Activated CD8-positive, alpha-beta memory T cell treated with anti-CD3 and anti-CD28 coated beads, Interleukin-2, amount 10 ng/mL, durations not matched to agents 7 days and 5 days (primary cell): ENCODE measurements at regions not wholly inside any gene's neighbourhood (a gene's known extent, or its start where the extent isn't known, plus 50 kb on each side); places are given as distances from the start of the nearest gene placed in this dataset.
A peak's percentile ranks its signal among the peaks of the same experiment; 100 is the strongest.
"Not testable (repeated sequence)": the region's sequence is repeated elsewhere in the genome, so short reads cannot be mapped to it uniquely, and the experiment has no call there.

Experiments used
- ATAC-seq: fragments of 150-1000 bp; cut with Tn5 transposase; one replicate; pipeline ENCODE4 v1.10.0; 2021; ENCODE audit warnings: moderate library complexity
- CTCF ChIA-PET: fragments of 350-600 bp; sonication (Branson Sonifier 250); formaldehyde crosslinking; loops from one replicate; lab custom pipeline; 2021; ENCODE audit warnings: antibody characterized with exemption; lab: Charles Lee
- DNase-seq: peaks from one replicate; pipeline ENCODE4 v3.0.0-alpha.2; 2020
- H3K27ac Mint-ChIP-seq: one replicate; pipeline ENCODE4 v1.8.0; 2021; ENCODE audit warnings: mild to moderate bottlenecking, mixed read lengths
- H3K27me3 Mint-ChIP-seq: one replicate; pipeline ENCODE4 v1.8.0; 2021; ENCODE audit warnings: mixed read lengths
- H3K36me3 Mint-ChIP-seq: one replicate; pipeline ENCODE4 v1.8.0; 2021; ENCODE audit warnings: mild to moderate bottlenecking, mixed read lengths
- H3K4me1 Mint-ChIP-seq: one replicate; pipeline ENCODE4 v1.8.0; 2021; ENCODE audit warnings: mixed read lengths
- H3K4me3 Mint-ChIP-seq: one replicate; pipeline ENCODE4 v1.8.0; 2021; ENCODE audit warnings: mild to moderate bottlenecking, moderate library complexity, mixed read lengths
- H3K9me3 Mint-ChIP-seq: one replicate; pipeline ENCODE4 v1.8.0; 2022; ENCODE audit warnings: low read depth, mixed read lengths

GRCh38 chr2:176895158-176895557 lies 317.4 kb upstream of the HNRNPA3 start:
- DNase-seq (no peak), ATAC-seq (no peak)
- Mint-ChIP-seq H3K4me3 (no peak overlapping the region), H3K36me3 (peaks cover 2% of the 10 kb centered on the region), H3K27me3 (no peaks in the 10 kb centered on the region), H3K4me1 (peaks cover 9% of the 10 kb centered on the region), H3K9me3 (no peaks in the 10 kb centered on the region), H3K27ac (no peak overlapping the region)
- CTCF ChIA-PET: interaction anchor here (1.1 kb wide), 1 partner anchor 9 kb away, joined by 3 read pairs; no protein-coding TSS in a partner anchor

DNA sequence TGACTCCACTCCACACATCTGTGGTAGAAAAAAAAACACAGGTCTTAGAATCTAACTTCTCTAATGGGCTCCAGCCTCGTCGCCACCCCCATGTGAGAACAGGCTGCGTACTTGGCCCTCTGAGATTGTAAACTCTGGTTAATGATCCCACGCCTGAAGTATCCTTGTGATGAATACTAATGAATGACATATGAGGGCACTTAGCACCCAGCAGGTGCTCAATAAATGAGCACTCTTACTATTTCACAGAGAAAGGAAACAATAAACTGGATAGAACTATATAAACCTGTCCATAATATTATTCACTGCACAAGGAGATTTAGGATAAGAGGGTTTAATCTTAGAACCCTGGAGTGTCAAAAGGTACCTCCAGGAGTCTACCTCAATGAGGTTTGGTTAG lies 310.1 kb upstream of the HNRNPA3 start:
- Mint-ChIP-seq H3K36me3 (peaks cover 7% of the 10 kb centered on the region), H3K27ac (no peak overlapping the region)
- CTCF ChIA-PET: no interaction called here

GRCh38 chr2:176904053-176904452 lies 308.5 kb upstream of the HNRNPA3 start:
- not testable (repeated sequence) for H3K4me3 Mint-ChIP-seq, ATAC-seq, DNase-seq, H3K9me3 Mint-ChIP-seq, H3K27me3 Mint-ChIP-seq, H3K4me1 Mint-ChIP-seq, H3K36me3 Mint-ChIP-seq, H3K27ac Mint-ChIP-seq
- CTCF ChIA-PET: interaction anchor here (1.0 to 1.5 kb wide), 3 partner anchors 9 to 46 kb away, joined by 3 read pairs; no protein-coding TSS in a partner anchor

More for the DNA sequence above, 310.1 kb upstream of the HNRNPA3 start:
- peaks cover 5% of the 10 kb centered on the region for H3K4me1 Mint-ChIP-seq
- H3K4me3 Mint-ChIP-seq: no peak overlapping the region
- H3K27me3 Mint-ChIP-seq: no peaks in the 10 kb centered on the region
- peaks cover 2% of the 10 kb centered on the region for H3K9me3 Mint-ChIP-seq
- ATAC-seq (no peak), DNase-seq (no peak)

DNA sequence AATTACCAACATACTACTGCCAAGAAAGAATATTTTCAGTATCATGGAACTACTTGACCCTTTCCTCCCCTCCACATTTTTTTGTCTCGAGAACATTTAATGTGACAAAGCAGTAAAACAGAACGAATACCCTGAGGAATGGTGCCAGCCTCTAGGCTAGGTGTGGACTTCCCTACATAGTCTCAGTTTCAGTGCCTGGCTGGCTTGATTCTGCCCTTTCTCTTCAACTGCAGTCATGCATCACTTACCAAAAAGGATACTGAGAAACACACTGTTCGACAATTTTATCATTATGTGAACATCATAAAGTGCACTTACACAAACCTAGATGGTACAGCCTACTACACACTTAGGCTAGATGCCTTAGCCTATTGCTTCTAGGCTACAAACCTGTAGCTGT lies 305.3 kb upstream of the HNRNPA3 start:
- Mint-ChIP-seq H3K4me3 (no peak overlapping the region), H3K27me3 (no peaks in the 10 kb centered on the region), H3K36me3 (peaks cover 5% of the 10 kb centered on the region), H3K9me3 (peaks cover 2% of the 10 kb centered on the region), H3K4me1 (peaks cover 10% of the 10 kb centered on the region), H3K27ac (no peak overlapping the region)
- ATAC-seq (no peak), DNase-seq (no peak)
- CTCF ChIA-PET: interaction anchor here (1.5 kb wide), 1 partner anchor 89 kb away, joined by 4 read pairs; no protein-coding TSS in a partner anchor

DNA sequence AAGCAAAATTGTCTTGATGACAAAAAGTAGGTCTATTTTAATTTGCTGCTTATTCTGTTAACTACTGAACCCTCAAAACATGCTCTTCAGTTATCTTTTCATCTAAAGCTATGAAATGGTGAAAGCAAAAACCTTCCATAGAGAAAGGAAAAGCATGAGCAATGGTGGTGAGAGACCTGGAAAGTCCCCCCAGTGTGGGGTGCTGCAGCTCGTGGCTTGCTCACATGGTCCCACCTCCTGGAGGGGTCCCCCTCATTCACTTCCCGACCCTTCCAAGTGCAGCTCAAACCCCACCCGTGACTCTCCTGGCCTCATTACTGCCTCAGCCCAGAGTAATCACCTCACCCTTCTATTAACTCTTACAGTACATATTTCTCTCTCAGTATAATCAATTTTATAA lies 301.8 kb upstream of the HNRNPA3 start:
- no peaks in the 10 kb centered on the region for H3K27me3 Mint-ChIP-seq
- CTCF ChIA-PET: interaction anchor here (1.2 to 2.3 kb wide), 2 partner anchors 35 to 238 kb away, joined by 3 to 8 read pairs; no protein-coding TSS in a partner anchor
- peaks cover 10% of the 10 kb centered on the region for H3K4me1 Mint-ChIP-seq
- H3K4me3 Mint-ChIP-seq: no peak overlapping the region
- no peak overlapping the region for H3K27ac Mint-ChIP-seq
- no peaks in the 10 kb centered on the region for H3K36me3 Mint-ChIP-seq
- no peaks in the 10 kb centered on the region for H3K9me3 Mint-ChIP-seq
- no peak for ATAC-seq
- DNase-seq: no peak

DNA sequence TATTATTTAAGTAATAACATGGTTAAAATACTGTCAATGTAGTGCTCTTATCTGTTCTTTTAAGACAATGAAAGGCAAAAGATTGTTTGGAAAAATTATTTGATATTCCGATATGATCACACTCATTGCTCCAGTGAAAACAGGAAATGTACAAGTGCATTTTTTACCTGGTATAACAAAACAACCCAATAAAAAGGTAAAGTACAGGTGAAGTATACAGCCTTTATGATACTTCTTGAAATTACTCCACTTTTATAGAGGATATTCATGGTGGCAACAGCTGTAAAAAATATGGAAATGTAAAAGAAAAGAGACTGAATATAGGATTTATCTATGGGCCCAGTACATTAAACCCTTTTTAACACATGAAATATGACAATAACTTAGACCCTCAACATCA lies 298.6 kb upstream of the HNRNPA3 start:
- CTCF ChIA-PET: no interaction called here
- Mint-ChIP-seq H3K27ac (no peak overlapping the region), H3K4me1 (peaks cover 10% of the 10 kb centered on the region), H3K9me3 (no peaks in the 10 kb centered on the region), H3K36me3 (no peaks in the 10 kb centered on the region), H3K4me3 (no peak overlapping the region), H3K27me3 (no peaks in the 10 kb centered on the region)
- DNase-seq (no peak), ATAC-seq (no peak)

DNA sequence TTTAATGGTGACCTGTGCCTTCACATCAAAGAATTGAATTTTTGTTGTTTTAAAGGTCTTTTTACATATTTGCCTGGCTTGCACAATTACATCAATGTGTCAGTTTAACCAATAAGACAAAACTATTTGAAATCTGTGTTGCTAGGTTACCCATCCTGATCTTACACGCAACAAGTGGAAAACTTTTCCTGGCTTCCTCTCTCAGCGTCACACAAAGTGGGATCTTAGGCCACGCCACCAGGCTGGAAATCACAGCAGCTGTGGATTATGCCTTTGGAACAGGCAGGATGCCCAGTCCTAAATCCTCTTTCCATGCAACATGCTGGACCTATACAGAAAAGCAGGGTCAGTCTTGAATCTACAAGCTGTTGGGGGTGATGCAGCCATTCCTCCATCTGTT lies 298.2 kb upstream of the HNRNPA3 start:
- Mint-ChIP-seq H3K4me3 (no peak overlapping the region), H3K4me1 (peaks cover 10% of the 10 kb centered on the region), H3K27me3 (no peaks in the 10 kb centered on the region), H3K27ac (no peak overlapping the region), H3K9me3 (no peaks in the 10 kb centered on the region), H3K36me3 (no peaks in the 10 kb centered on the region)
- DNase-seq (no peak), ATAC-seq (no peak)
- CTCF ChIA-PET: no interaction called here

- DNase-seq, ATAC-seq, H3K4me1 Mint-ChIP-seq, H3K9me3 Mint-ChIP-seq, H3K36me3 Mint-ChIP-seq, H3K27ac Mint-ChIP-seq, H3K4me3 Mint-ChIP-seq, H3K27me3 Mint-ChIP-seq, CTCF ChIA-PET: not testable (repeated sequence)
These were observed 290.0 kb upstream of the HNRNPA3 start for GRCh38 chr2:176922545-176922944.

- CTCF ChIA-PET: no interaction called here
- no peak overlapping the region for H3K4me3 Mint-ChIP-seq
- no peaks in the 10 kb centered on the region for H3K4me1 Mint-ChIP-seq
- H3K36me3 Mint-ChIP-seq: peaks cover 2% of the 10 kb centered on the region
- H3K9me3 Mint-ChIP-seq: peaks cover 2% of the 10 kb centered on the region
- H3K27me3 Mint-ChIP-seq: peaks cover 6% of the 10 kb centered on the region
- DNase-seq (no peak), ATAC-seq (no peak)
- no peak overlapping the region for H3K27ac Mint-ChIP-seq
These were observed 289.4 kb upstream of the HNRNPA3 start for GRCh38 chr2:176923205-176923604.

- Mint-ChIP-seq H3K9me3 (peaks cover 2% of the 10 kb centered on the region), H3K36me3 (peaks cover 9% of the 10 kb centered on the region), H3K4me1 (no peaks in the 10 kb centered on the region), H3K27me3 (peaks cover 6% of the 10 kb centered on the region), H3K27ac (no peak overlapping the region), H3K4me3 (no peak overlapping the region)
- CTCF ChIA-PET: no interaction called here
- ATAC-seq: no peak
- DNase-seq: no peak
These were observed 287.6 kb upstream of the HNRNPA3 start for GRCh38 chr2:176924909-176925534.

- H3K27me3 Mint-ChIP-seq: peaks cover 1% of the 10 kb centered on the region
- no peak overlapping the region for H3K4me3 Mint-ChIP-seq
- H3K36me3 Mint-ChIP-seq: peaks cover 9% of the 10 kb centered on the region
- H3K4me1 Mint-ChIP-seq: peaks cover 8% of the 10 kb centered on the region
- ATAC-seq (peak; percentile 23), DNase-seq (no peak)
- H3K9me3 Mint-ChIP-seq: peaks cover 1% of the 10 kb centered on the region
- H3K27ac Mint-ChIP-seq: no peak overlapping the region
- CTCF ChIA-PET: no interaction called here
These were observed 286.1 kb upstream of the HNRNPA3 start for GRCh38 chr2:176926453-176926852.

- not testable (repeated sequence) for H3K27me3 Mint-ChIP-seq, H3K9me3 Mint-ChIP-seq, H3K4me3 Mint-ChIP-seq, ATAC-seq, DNase-seq, H3K27ac Mint-ChIP-seq
- CTCF ChIA-PET: interaction anchor here (1.3 kb wide), 1 partner anchor 219 kb away, joined by 4 read pairs; no protein-coding TSS in a partner anchor
- Mint-ChIP-seq H3K36me3 (peaks cover 15% of the 10 kb centered on the region), H3K4me1 (peaks cover 31% of the 10 kb centered on the region)
These were observed 283.2 kb upstream of the HNRNPA3 start for GRCh38 chr2:176929387-176929786.

GRCh38 chr2:176931588-176932563 lies 280.7 kb upstream of the HNRNPA3 start:
- H3K4me3 Mint-ChIP-seq: peak overlapping the region; percentile 59
- ATAC-seq (peak; percentile 97), DNase-seq (peak; percentile 68)
- H3K36me3 Mint-ChIP-seq: peaks cover 15% of the 10 kb centered on the region
- peak overlapping the region; percentile 98 for H3K27ac Mint-ChIP-seq
- no peaks in the 10 kb centered on the region for H3K9me3 Mint-ChIP-seq
- CTCF ChIA-PET: interaction anchor here (1.3 to 2.4 kb wide), 7 partner anchors 28 to 233 kb away, joined by 3 to 6 read pairs (median 4); no protein-coding TSS in a partner anchor
- no peaks in the 10 kb centered on the region for H3K27me3 Mint-ChIP-seq
- H3K4me1 Mint-ChIP-seq: peaks cover 35% of the 10 kb centered on the region
